GM12878 (cell line): ENCODE measurements at regions not wholly inside any gene's neighbourhood (a gene's known extent, or its start where the extent isn't known, plus 50 kb on each side); places are given as distances from the start of the nearest gene placed in this dataset.

Experiments
- ATAC-seq: fragments of 200-7000 bp; cut with Tn5 transposase; 3 replicates; pipeline ENCODE4 v1.9.1; 2020; ENCODE audit warnings: mild to moderate bottlenecking, moderate library complexity
- BruUV-seq: library from RNA; stranded (reverse); fragments of 400-500 nt; replicated peaks from 2 replicates; lab custom pipeline; 2021; lab: Mats Ljungman, UMichigan
- CTCF ChIA-PET: fragments of 300-600 bp; sonication (Branson Sonifier 250); formaldehyde crosslinking; extraction: SDS; loops from one replicate; lab custom pipeline; 2021; ENCODE audit warnings: inconsistent platforms; lab: Yijun Ruan, JAX
- POLR2A ChIA-PET: fragments of 350-600 bp; formaldehyde crosslinking; extraction: SDS; loops from one replicate; lab custom pipeline; 2021; ENCODE audit warnings: inconsistent platforms; lab: Charles Lee
- RAD21 ChIA-PET: fragments of 300-600 bp; sonication (Branson Sonifier 250); formaldehyde crosslinking; loops from one replicate; lab custom pipeline; 2023; ENCODE audit warnings: antibody characterized with exemption; ENCODE audit not compliant: unreplicated experiment; lab: Charles Lee
- SMC1A ChIA-PET: fragments of 300-600 bp; sonication (Branson Sonifier 250); formaldehyde crosslinking; loops from one replicate; lab custom pipeline; 2023; ENCODE audit not compliant: unreplicated experiment, uncharacterized antibody; lab: Charles Lee
- DNase-seq: peaks from one replicate; pipeline ENCODE4 v3.0.0-alpha.2; 2011; ENCODE audit warnings: low read depth, low spot score
- FAIRE-seq: peaks from 3 replicates; lab custom pipeline; 2011; peaks lifted over from hg19 to GRCh38; lab: Jason Lieb, UNC
- H2AFZ ChIP-seq: 2 replicates; pipeline ENCODE4 v1.6.0; 2011; ENCODE audit warnings: low read depth, low read length, control low read depth; ENCODE audit not compliant: control insufficient read depth
- H3K27ac ChIP-seq: 2 replicates; pipeline ENCODE4 v1.5.1; 2011; ENCODE audit warnings: control low read depth; ENCODE audit not compliant: control insufficient read depth, insufficient read depth
- H3K27me3 ChIP-seq, 2 experiments: replicated peaks in 1 of 2; 2 replicates each; pipeline versions ENCODE4 v1.6.0 to v1.6.1; 2011; ENCODE audit warnings: low read length in 1 of 2; ENCODE audit not compliant: control insufficient read depth in 2 of 2, insufficient read depth in 2 of 2
- H3K36me3 ChIP-seq, 2 experiments: 2 replicates each; pipeline ENCODE4 v1.5.1; 2011; ENCODE audit warnings: low read length in 1 of 2; ENCODE audit not compliant: control insufficient read depth in 2 of 2, insufficient read depth in 2 of 2
- H3K4me1 ChIP-seq: 2 replicates; pipeline ENCODE4 v1.6.1; 2011; ENCODE audit warnings: mild to moderate bottlenecking, low read length, moderate library complexity, mixed read lengths; ENCODE audit not compliant: control insufficient read depth, insufficient read depth
- H3K4me2 ChIP-seq: 2 replicates; pipeline ENCODE4 v1.6.0; 2011; ENCODE audit warnings: control low read depth; ENCODE audit not compliant: control insufficient read depth, insufficient read depth
- H3K4me3 ChIP-seq: fragments of 200-600 bp; sonication (generic); 2 replicates; pipeline ENCODE4 v1.5.1; 2016
- H3K79me2 ChIP-seq: 2 replicates; pipeline ENCODE4 v1.6.0; 2011; ENCODE audit warnings: low read length; ENCODE audit not compliant: control insufficient read depth, insufficient read depth
- H3K9ac ChIP-seq: 2 replicates; pipeline ENCODE4 v1.8.0; 2011; ENCODE audit warnings: low read length, control low read depth, mixed read lengths; ENCODE audit not compliant: control insufficient read depth, insufficient read depth
- H3K9me3 ChIP-seq: replicated peaks from 3 replicates; pipeline ENCODE4 v1.5.1; 2011; ENCODE audit warnings: mild to moderate bottlenecking, low read length; ENCODE audit not compliant: control insufficient read depth, insufficient read depth
- H4K20me1 ChIP-seq: 2 replicates; pipeline ENCODE4 v1.6.0; 2011; ENCODE audit not compliant: control insufficient read depth, insufficient read depth
- ATF3 ChIP-seq: IDR thresholded peaks from 2 replicates; pipeline ENCODE4 v1.6.1; 2011; ENCODE audit warnings: low read depth, mild to moderate bottlenecking, low read length, moderate library complexity, borderline replicate concordance; ENCODE audit errors: extremely low read depth
- CTCF ChIP-seq, 3 experiments: IDR thresholded peaks in 2 of 3; conservative IDR thresholded peaks in 1 of 3; 2 replicates each; pipeline ENCODE4 v1.5.1; 2011; ENCODE audit warnings: low read depth in 3 of 3, low read length in 3 of 3, mild to moderate bottlenecking in 3 of 3, control low read depth in 2 of 3, moderate library complexity in 2 of 3, inconsistent platforms in 1 of 3, mixed read lengths in 1 of 3; ENCODE audit not compliant: control insufficient read depth in 2 of 3, insufficient read depth in 1 of 3; ENCODE audit errors: extremely low read depth in 1 of 3
- RAD21 ChIP-seq: IDR thresholded peaks from 2 replicates; pipeline ENCODE4 v1.6.1; 2011; ENCODE audit warnings: mild to moderate bottlenecking, low read depth, low read length, moderate library complexity; ENCODE audit not compliant: insufficient read depth
- WGBS: methylation state at CpG from one replicate; pipeline ENCODE4 v1.1.6; 2016; ENCODE audit warnings: low lambda C conversion rate; ENCODE audit not compliant: insufficient replicate concordance, insufficient coverage; ENCODE audit errors: missing lambda C conversion rate; 5-methylcytosine and 5-hydroxymethylcytosine counted together
- in situ Hi-C: fragments of 300-500 bp; cut with MboI; formaldehyde crosslinking; loops from 9 replicates; pipeline ENCODE4 v1.14.3; 2018; ENCODE audit warnings: mixed read lengths
- intact Hi-C: fragments of 100-400 bp; cut with micrococcal nuclease; formaldehyde crosslinking; loops from one replicate; pipeline ENCODE4 v1.14.2; 2022; ENCODE audit not compliant: unreplicated experiment

GRCh38 chr10:25725917-25726716 is 207.9 kb upstream of the MYO3A start:
- no peaks in the 10 kb centered on the region for H3K27me3 ChIP-seq
- H3K4me2 ChIP-seq: no peak overlapping the region
- SMC1A ChIA-PET: interaction anchor here (0.7 kb wide), 2 partner anchors 40 to 557 kb away, joined by 4 to 5 read pairs; no protein-coding TSS in a partner anchor
- in situ Hi-C loops: no loop called here
- POLR2A ChIA-PET: no interaction called here
- CTCF ChIA-PET: interaction anchor here (0.7 to 1.4 kb wide), 7 partner anchors 10 to 517 kb away, joined by 3 to 4 read pairs (median 3); no protein-coding TSS in a partner anchor
- no peaks in the 10 kb centered on the region for H4K20me1 ChIP-seq
- intact Hi-C loops: loop anchor here (10.0 kb wide), 1 partner anchor 539 kb away; no protein-coding TSS in a partner anchor
- no peak for DNase-seq
- BruUV-seq: no TSS peak
- ATAC-seq: peak; percentile 78
- no peak overlapping the region for H3K9ac ChIP-seq
- H3K4me3 ChIP-seq: no peak overlapping the region
- H3K36me3 ChIP-seq: no peaks in the 10 kb centered on the region
- H2AFZ ChIP-seq: no peak overlapping the region
- 2% methylated on average over 6 of the region's 6 CpGs for WGBS
- H3K79me2 ChIP-seq: no peaks in the 10 kb centered on the region
- FAIRE-seq: peak; percentile 65
- TF ChIP-seq ATF3 (no peak), CTCF (IDR thresholded peaks at IDR 0.05 in 2 of 3, conservative IDR thresholded peaks at IDR 0.05 in 1 of 3; ENCODE audit: control insufficient read depth in 2 of 3, extremely low read depth in 1 of 3, insufficient read depth in 1 of 3, low read depth in 3 of 3, low read length in 3 of 3) (peak; percentile 53 to 63 (median 61)), RAD21 (peak; percentile 61)
- RAD21 ChIA-PET: no interaction called here
- H3K9me3 ChIP-seq: no peaks in the 10 kb centered on the region
- no peaks in the 10 kb centered on the region for H3K4me1 ChIP-seq
- H3K27ac ChIP-seq: no peak overlapping the region
